HG03108 (cell line): ENCODE measurements at regions not wholly inside any gene's neighbourhood (a gene's known extent, or its start where the extent isn't known, plus 50 kb on each side); places are given as distances from the start of the nearest gene placed in this dataset.

Experiments used
- ATAC-seq: cut with Tn5 transposase; IDR thresholded peaks from one replicate; pipeline ENCODE4 v1.9.1; 2021; ENCODE audit warnings: moderate library complexity; ENCODE audit not compliant: unreplicated experiment

GRCh38 chr17:69995476-69995875 lies 79.5 kb upstream of the KCNJ16 start:
- ATAC-seq = no peak

GRCh38 chr17:69997332-69997731 lies 77.7 kb upstream of the KCNJ16 start:
- no peak for ATAC-seq

- no peak for ATAC-seq
Observed at GRCh38 chr17:69999253-69999652, 75.8 kb upstream of the KCNJ16 start.

- ATAC-seq = no peak
Observed at GRCh38 chr17:70006159-70006558, 68.9 kb upstream of the KCNJ16 start.

GRCh38 chr17:70011750-70012149 lies 63.3 kb upstream of the KCNJ16 start:
- no peak for ATAC-seq

- no peak for ATAC-seq
Observed at GRCh38 chr17:70013911-70014310, 61.1 kb upstream of the KCNJ16 start.

- no peak for ATAC-seq
Observed at GRCh38 chr17:70017112-70017511, 57.9 kb upstream of the KCNJ16 start.

- ATAC-seq = no peak
Observed at GRCh38 chr17:70017941-70018340, 57.1 kb upstream of the KCNJ16 start.

GRCh38 chr17:70021726-70022125 lies 53.3 kb upstream of the KCNJ16 start:
- no peak for ATAC-seq

GRCh38 chr17:70022175-70022574 lies 52.9 kb upstream of the KCNJ16 start:
- ATAC-seq = no peak

- no peak for ATAC-seq
Observed at GRCh38 chr17:70024253-70024652, 50.8 kb upstream of the KCNJ16 start.
